HCT116 (cell line): ENCODE measurements at regions not wholly inside any gene's neighbourhood (a gene's known extent, or its start where the extent isn't known, plus 50 kb on each side); places are given as distances from the start of the nearest gene placed in this dataset.
"Not testable (repeated sequence)": the region's sequence is repeated elsewhere in the genome, so short reads cannot be mapped to it uniquely, and the experiment has no call there.

Experiments
- ATAC-seq: fragments of 200-7000 bp; cut with Tn5 transposase; 2 replicates; pipeline ENCODE4 v1.9.1; 2020; ENCODE audit warnings: mild to moderate bottlenecking, moderate library complexity
- BruUV-seq: library from RNA; stranded (reverse); fragments of 400-500 nt; replicated peaks from 2 replicates; lab custom pipeline; 2021; lab: Mats Ljungman, UMichigan
- CTCF ChIA-PET: fragments of 300-600 bp; sonication (Branson Sonifier 250); formaldehyde crosslinking; loops from one replicate; lab custom pipeline; 2021; ENCODE audit warnings: antibody characterized with exemption; lab: Charles Lee
- POLR2A ChIA-PET: fragments of 300-600, 350-600 bp; sonication (Branson Sonifier 250); formaldehyde crosslinking; loops from one replicate; lab custom pipeline; 2021; ENCODE audit warnings: antibody characterized with exemption; lab: Charles Lee
- RAD21 ChIA-PET, 2 experiments: fragments of 300-600 bp; sonication (Branson Sonifier 250); formaldehyde crosslinking; loops; one replicate each; lab custom pipeline; 2023; ENCODE audit warnings: low total read pairs in 2 of 2; ENCODE audit not compliant: uncharacterized antibody in 2 of 2, unreplicated experiment in 2 of 2, low non-redundant PET in 1 of 2; lab: Charles Lee
- DNase-seq: peaks from one replicate; pipeline ENCODE4 v3.0.0-alpha.2; 2010; ENCODE audit warnings: low read depth, low spot score
- H2AFZ ChIP-seq: fragments of 200-600 bp; shearing (Covaris generic), sonication (generic); 2 replicates; pipeline ENCODE4 v1.6.1; 2017; ENCODE audit warnings: low read depth, mixed run types, mixed read lengths, antibody characterized with exemption, low read length; ENCODE audit not compliant: poor library complexity, severe bottlenecking
- H3K27ac ChIP-seq: 2 replicates; pipeline ENCODE4 v1.5.1; 2012; ENCODE audit warnings: low read depth, low read length
- H3K27me3 ChIP-seq: fragments of 200-600 bp; sonication (generic); 2 replicates; pipeline ENCODE4 v1.6.1; 2016; ENCODE audit warnings: mixed run types, low read length, mixed read lengths; ENCODE audit not compliant: insufficient read depth
- H3K36me3 ChIP-seq, 2 experiments: fragments of 200-500 bp in 1 of 2; fragments of 200-600 bp in 1 of 2; sonication (Bioruptor generic) in 1 of 2; sonication (generic) in 1 of 2; 2 replicates each; pipeline versions ENCODE4 v1.5.1 to v1.6.1; 2014 to 2016; ENCODE audit warnings: low read length in 2 of 2, inconsistent platforms in 1 of 2, mixed read lengths in 1 of 2, mixed run types in 1 of 2; ENCODE audit not compliant: insufficient read depth in 2 of 2, control insufficient read depth in 1 of 2
- H3K4me1 ChIP-seq, 2 experiments: fragments of 200-600 bp in 1 of 2; sonication (generic) in 1 of 2; 2 replicates each; pipeline versions ENCODE4 v1.5.1 to v1.6.1; 2012 to 2017; ENCODE audit warnings: low read length in 2 of 2, inconsistent platforms in 1 of 2, mild to moderate bottlenecking in 1 of 2, mixed read lengths in 1 of 2, mixed run types in 1 of 2, moderate library complexity in 1 of 2; ENCODE audit not compliant: insufficient read depth in 2 of 2, control insufficient read depth in 1 of 2
- H3K4me2 ChIP-seq: fragments of 200-600 bp; sonication (generic); 2 replicates; pipeline ENCODE4 v1.6.1; 2017; ENCODE audit warnings: mixed run types, low read length, mixed read lengths
- H3K4me3 ChIP-seq, 2 experiments: fragments of 200-600 bp in 1 of 2; sonication (generic) in 1 of 2; replicated peaks in 1 of 2; 2 replicates each; pipeline ENCODE4 v1.5.1; 2011 to 2016; ENCODE audit warnings: low read length in 2 of 2, control low read depth in 1 of 2, low read depth in 1 of 2, mild to moderate bottlenecking in 1 of 2, mixed read lengths in 1 of 2, mixed run types in 1 of 2
- H3K79me2 ChIP-seq: fragments of 200-600 bp; sonication (generic); 2 replicates; pipeline ENCODE4 v1.6.1; 2017; ENCODE audit warnings: mild to moderate bottlenecking, mixed run types, low read length, moderate library complexity, mixed read lengths; ENCODE audit not compliant: insufficient read depth
- H3K9ac ChIP-seq: fragments of 200-600 bp; sonication (generic); 2 replicates; pipeline ENCODE4 v1.6.1; 2016; ENCODE audit warnings: low read length, mixed read lengths
- H3K9me2 ChIP-seq: fragments of 200-600 bp; sonication (generic), shearing (Covaris generic); 2 replicates; pipeline ENCODE4 v1.6.1; 2017; ENCODE audit warnings: mixed run types, mild to moderate bottlenecking, moderate library complexity; ENCODE audit not compliant: insufficient read depth
- H3K9me3 ChIP-seq, 2 experiments: fragments of 200-500 bp in 1 of 2; fragments of 200-600 bp in 1 of 2; sonication (Bioruptor generic) in 1 of 2; sonication (generic) in 1 of 2; 2 replicates each; pipeline ENCODE4 v1.6.1; 2014 to 2017; ENCODE audit warnings: low read length in 2 of 2, mixed read lengths in 2 of 2, inconsistent platforms in 1 of 2, low read depth in 1 of 2, mild to moderate bottlenecking in 1 of 2, mixed run types in 1 of 2, moderate library complexity in 1 of 2; ENCODE audit not compliant: control insufficient read depth in 1 of 2, insufficient read depth in 1 of 2
- H4K20me1 ChIP-seq: fragments of 200-600 bp; sonication (generic), shearing (Covaris generic); 2 replicates; pipeline ENCODE4 v1.6.1; 2017; ENCODE audit warnings: mixed run types, mild to moderate bottlenecking, moderate library complexity; ENCODE audit not compliant: insufficient read depth
- CEBPB ChIP-seq: IDR thresholded peaks from 2 replicates; pipeline ENCODE4 v1.6.1; 2012; ENCODE audit warnings: low read depth
- EGR1 ChIP-seq: IDR thresholded peaks from 2 replicates; pipeline ENCODE4 v1.6.1; 2012; ENCODE audit warnings: low read depth
- ELF1 ChIP-seq: IDR thresholded peaks from 2 replicates; pipeline ENCODE4 v1.6.1; 2012; ENCODE audit warnings: low read depth, borderline replicate concordance
- EZH2 ChIP-seq: fragments of 200-600 bp; sonication (generic); IDR thresholded peaks from 2 replicates; pipeline ENCODE4 v1.6.1; 2017; ENCODE audit warnings: antibody characterized with exemption, mixed run types
- EZH2phosphoT487 ChIP-seq: fragments of 200-600 bp; IDR thresholded peaks from 2 replicates; pipeline ENCODE4 v1.6.1; 2018; ENCODE audit warnings: antibody characterized with exemption, borderline replicate concordance
- POLR2AphosphoS5 ChIP-seq: IDR thresholded peaks from 2 replicates; pipeline ENCODE4 v1.6.1; 2011; ENCODE audit warnings: mild to moderate bottlenecking, low read depth, low read length, moderate library complexity
- RAD21 ChIP-seq: IDR thresholded peaks from 2 replicates; pipeline ENCODE4 v1.6.1; 2012; ENCODE audit warnings: low read depth, mild to moderate bottlenecking
- SIN3A ChIP-seq: IDR thresholded peaks from 2 replicates; pipeline ENCODE4 v1.6.1; 2012; ENCODE audit warnings: low read depth
- SP1 ChIP-seq: IDR thresholded peaks from 2 replicates; pipeline ENCODE4 v1.6.1; 2012; ENCODE audit warnings: low read depth
- SRF ChIP-seq: IDR thresholded peaks from 2 replicates; pipeline ENCODE4 v1.6.1; 2012; ENCODE audit warnings: low read depth
- ZBTB33 ChIP-seq: IDR thresholded peaks from 2 replicates; pipeline ENCODE4 v1.6.1; 2011; ENCODE audit warnings: mild to moderate bottlenecking, low read length, moderate library complexity; ENCODE audit not compliant: insufficient replicate concordance; ENCODE audit errors: extremely low read depth
- ZNF274 ChIP-seq: fragments of 200-500 bp; sonication (Bioruptor generic); IDR thresholded peaks from 2 replicates; pipeline ENCODE4 v1.6.1; 2014; ENCODE audit warnings: mild to moderate bottlenecking, low read depth, low read length, inconsistent platforms
- intact Hi-C: fragments of 100-400 bp; cut with micrococcal nuclease; formaldehyde crosslinking; loops from 2 replicates; pipeline ENCODE4 v1.10.0; 2022

GRCh38 chr2:160826496-160826895 is 332.9 kb upstream of the RBMS1 start:
- Histone ChIP-seq H3K9ac (no peak overlapping the region), H3K4me3 (no peak overlapping the region), H3K4me1 (no peaks in the 10 kb centered on the region), H3K27ac (no peak overlapping the region), H3K9me3 (no peaks in the 10 kb centered on the region; a peak in 1 of 4 replicates), H3K4me2 (no peak overlapping the region), H3K27me3 (no peaks in the 10 kb centered on the region), H3K9me2 (no peaks in the 10 kb centered on the region), H4K20me1 (no peaks in the 10 kb centered on the region)
- ChIA-PET POLR2A (no interaction called here), RAD21 (no interaction called here), CTCF (no interaction called here)
- no TSS peak for BruUV-seq
- no peak for ATAC-seq
- intact Hi-C loops, result no loop called here
- no peak for DNase-seq
- TF ChIP-seq EZH2phosphoT487 (no peak), EZH2 (no peak), EGR1 (no peak), ZNF274 (no peak), ELF1 (no peak), SP1 (no peak), RAD21 (no peak), SIN3A (no peak), SRF (no peak), POLR2AphosphoS5 (no peak), CEBPB (no peak)
- TF ChIP-seq, all 23 proteins: peak for 0
- H2AFZ ChIP-seq, result no peak overlapping the region
- no peaks in the 10 kb centered on the region for H3K36me3 ChIP-seq
- no peaks in the 10 kb centered on the region for H3K79me2 ChIP-seq

- Histone ChIP-seq H3K9me3 (no peaks in the 10 kb centered on the region; a peak in 1 of 4 replicates), H3K36me3 (no peaks in the 10 kb centered on the region), H3K9ac (no peak overlapping the region), H3K79me2 (no peaks in the 10 kb centered on the region), H3K27me3 (no peaks in the 10 kb centered on the region), H3K4me2 (no peak overlapping the region), H3K4me1 (no peaks in the 10 kb centered on the region), H2AFZ (no peak overlapping the region), H3K27ac (no peak overlapping the region), H3K9me2 (no peaks in the 10 kb centered on the region), H3K4me3 (no peak overlapping the region), H4K20me1 (no peaks in the 10 kb centered on the region)
- BruUV-seq, result no TSS peak
- RAD21 ChIA-PET, result no interaction called here
- intact Hi-C loops, result no loop called here
- ATAC-seq (no peak), DNase-seq (no peak)
- POLR2A ChIA-PET, result no interaction called here
- TF ChIP-seq CEBPB (no peak), SIN3A (no peak), ZBTB33 (no peak), POLR2AphosphoS5 (no peak)
- CTCF ChIA-PET, result no interaction called here
Observed at GRCh38 chr2:160828076-160828475, 332.2 kb upstream of the TANK start.

GRCh38 chr2:160832381-160832780 is 327.8 kb upstream of the TANK start:
- H3K4me2 ChIP-seq, H3K36me3 ChIP-seq, H2AFZ ChIP-seq, H3K27me3 ChIP-seq, ATAC-seq, H3K9ac ChIP-seq, H3K27ac ChIP-seq, H3K79me2 ChIP-seq, POLR2A ChIA-PET, RAD21 ChIA-PET, BruUV-seq, H3K4me3 ChIP-seq, intact Hi-C loops, H3K9me3 ChIP-seq, H4K20me1 ChIP-seq, CTCF ChIA-PET, H3K4me1 ChIP-seq, DNase-seq, H3K9me2 ChIP-seq: not testable (repeated sequence)
